ENCODE measurements at regions not wholly inside any gene's neighbourhood (a gene's known extent, or its start where the extent isn't known, plus 50 kb on each side); places are given as distances from the start of the nearest gene placed in this dataset.

GRCh38 chr7:17633067-17633466 lies 307.2 kb downstream of the SNX13 start:
- no peak for TF ChIP-seq POLR2AphosphoS5 (IDR thresholded peaks at IDR 0.05; ENCODE audit: low read depth, low read length)
- no peak for TF ChIP-seq POLR2A (IDR thresholded peaks at IDR 0.05; ENCODE audit: low read depth, low read length)
- no peak for TF ChIP-seq TAF1 (IDR thresholded peaks at IDR 0.05; ENCODE audit: borderline replicate concordance, low read depth, low read length)
